Panc1 (cell line): ENCODE measurements at regions not wholly inside any gene's neighbourhood (a gene's known extent, or its start where the extent isn't known, plus 50 kb on each side); places are given as distances from the start of the nearest gene placed in this dataset.

Experiments used
- ATAC-seq: fragments of 200-7000 bp; cut with Tn5 transposase; 2 replicates; pipeline ENCODE4 v1.9.1; 2020; ENCODE audit warnings: mild to moderate bottlenecking, moderate library complexity
- BruUV-seq: library from RNA; stranded (reverse); fragments of 400-500 nt; replicated peaks from 2 replicates; lab custom pipeline; 2021; lab: Mats Ljungman, UMichigan
- CTCF ChIA-PET: fragments of 300-600 bp; sonication (Branson Sonifier 250); formaldehyde crosslinking; loops from one replicate; lab custom pipeline; 2022; ENCODE audit warnings: antibody characterized with exemption; lab: Charles Lee
- POLR2A ChIA-PET: fragments of 300-600 bp; sonication (Branson Sonifier 250); formaldehyde crosslinking; loops from one replicate; lab custom pipeline; 2022; ENCODE audit warnings: antibody characterized with exemption; lab: Charles Lee
- DNase-seq: peaks from one replicate; pipeline ENCODE4 v3.0.0-alpha.2; 2010; ENCODE audit warnings: low read depth, low spot score
- H3K27ac ChIP-seq: 2 replicates; pipeline ENCODE4 v1.5.1; 2011; ENCODE audit warnings: mild to moderate bottlenecking, low read length, inconsistent platforms
- H3K27me3 ChIP-seq: fragments of 200-500 bp; sonication (Bioruptor generic); 2 replicates; pipeline ENCODE4 v1.6.0; 2014; ENCODE audit warnings: low read length, inconsistent platforms; ENCODE audit not compliant: control insufficient read depth, insufficient read depth
- H3K36me3 ChIP-seq: fragments of 200-500 bp; sonication (Bioruptor generic); 2 replicates; pipeline ENCODE4 v1.5.1; 2014; ENCODE audit warnings: inconsistent platforms, mild to moderate bottlenecking, low read length, moderate library complexity; ENCODE audit not compliant: control insufficient read depth, insufficient read depth
- H3K4me1 ChIP-seq: 2 replicates; pipeline ENCODE4 v1.5.1; 2011; ENCODE audit warnings: inconsistent platforms, mild to moderate bottlenecking, low read length, moderate library complexity; ENCODE audit not compliant: control insufficient read depth, insufficient read depth
- H3K4me3 ChIP-seq, 2 experiments: 2 replicates each; pipeline ENCODE4 v1.5.1; 2011 to 2012; ENCODE audit warnings: low read depth in 2 of 2, low read length in 2 of 2, mild to moderate bottlenecking in 2 of 2, inconsistent platforms in 1 of 2, moderate library complexity in 1 of 2
- H3K9me3 ChIP-seq: fragments of 200-500 bp; sonication (Bioruptor generic); 2 replicates; pipeline ENCODE4 v1.5.1; 2014; ENCODE audit warnings: low read depth, mild to moderate bottlenecking, inconsistent platforms, low read length, moderate library complexity; ENCODE audit not compliant: control insufficient read depth, insufficient read depth
- CTCF ChIP-seq: fragments of 450-650 bp; IDR thresholded peaks from 2 replicates; pipeline ENCODE4 v1.5.1; 2017; ENCODE audit warnings: mild to moderate bottlenecking
- POLR2AphosphoS5 ChIP-seq: IDR thresholded peaks from 2 replicates; pipeline ENCODE4 v1.6.1; 2012; ENCODE audit warnings: mild to moderate bottlenecking, low read depth, low read length, moderate library complexity
- REST ChIP-seq, 2 experiments: IDR thresholded peaks; 2 replicates each; pipeline ENCODE4 v1.6.1; 2011 to 2012; ENCODE audit warnings: low read depth in 2 of 2, control low read depth in 1 of 2, low read length in 1 of 2, mild to moderate bottlenecking in 1 of 2, moderate library complexity in 1 of 2; ENCODE audit not compliant: insufficient read depth in 1 of 2
- SIN3A ChIP-seq: IDR thresholded peaks from 2 replicates; pipeline ENCODE4 v1.6.1; 2012; ENCODE audit warnings: low read depth, mild to moderate bottlenecking, low read length, moderate library complexity, borderline replicate concordance; ENCODE audit not compliant: insufficient read depth
- TCF7L2 ChIP-seq: IDR thresholded peaks from 2 replicates; pipeline ENCODE4 v1.6.1; 2011; ENCODE audit warnings: mild to moderate bottlenecking, low read depth, low read length, inconsistent platforms
- in situ Hi-C: cut with HindIII; loops from 2 replicates; pipeline ENCODE4 v1.10.0; 2016; ENCODE audit warnings: low sequenced_read_pairs, low pct_unique_long_range_greater_than_20kb
- intact Hi-C: fragments of 100-400 bp; cut with micrococcal nuclease; formaldehyde crosslinking; loops from one replicate; pipeline ENCODE4 v1.10.0; 2022; ENCODE audit not compliant: unreplicated experiment

GRCh38 chrX:83145876-83146275, 362.2 kb upstream of the POU3F4 start:
- H3K27me3 ChIP-seq = no peaks in the 10 kb centered on the region
- H3K9me3 ChIP-seq = no peaks in the 10 kb centered on the region
- H3K4me1 ChIP-seq = no peaks in the 10 kb centered on the region
- ChIA-PET CTCF (no interaction called here), POLR2A (no interaction called here)
- in situ Hi-C loops = no loop called here
- intact Hi-C loops = no loop called here
- no TSS peak for BruUV-seq
- no peak for ATAC-seq
- no peak overlapping the region for H3K27ac ChIP-seq
- no peak overlapping the region for H3K4me3 ChIP-seq
- H3K36me3 ChIP-seq = no peaks in the 10 kb centered on the region
- TF ChIP-seq TCF7L2 (no peak), CTCF (no peak), POLR2AphosphoS5 (no peak), SIN3A (no peak), REST (IDR thresholded peaks at IDR 0.05; ENCODE audit: insufficient read depth in 1 of 2, low read depth in 2 of 2, low read length in 1 of 2) (no peak)
- no peak for DNase-seq

GRCh38 chrX:83160096-83160495, 348.0 kb upstream of the POU3F4 start:
- POLR2A ChIA-PET = no interaction called here
- Histone ChIP-seq H3K27me3 (no peaks in the 10 kb centered on the region), H3K4me1 (no peaks in the 10 kb centered on the region)

More at GRCh38 chrX:83160096-83160495, 348.0 kb upstream of the POU3F4 start:
- H3K36me3 ChIP-seq = no peaks in the 10 kb centered on the region
- TF ChIP-seq CTCF (no peak), REST (IDR thresholded peaks at IDR 0.05; ENCODE audit: insufficient read depth in 1 of 2, low read depth in 2 of 2, low read length in 1 of 2) (no peak), POLR2AphosphoS5 (no peak), TCF7L2 (no peak), SIN3A (no peak)
- intact Hi-C loops (no loop called here), in situ Hi-C loops (no loop called here)
- no TSS peak for BruUV-seq
- no peak overlapping the region for H3K4me3 ChIP-seq
- CTCF ChIA-PET = no interaction called here
- DNase-seq (no peak), ATAC-seq (no peak)
- H3K27ac ChIP-seq = no peak overlapping the region
- no peaks in the 10 kb centered on the region for H3K9me3 ChIP-seq
